SU-DHL-6 (cell line): ENCODE measurements at regions not wholly inside any gene's neighbourhood (a gene's known extent, or its start where the extent isn't known, plus 50 kb on each side); places are given as distances from the start of the nearest gene placed in this dataset.

Experiments used
- H2AFZ ChIP-seq: fragments of 200-600 bp; sonication (generic); 2 replicates; pipeline ENCODE4 v1.6.1; 2014; ENCODE audit warnings: low read depth, mild to moderate bottlenecking, moderate library complexity, mixed read lengths, antibody characterized with exemption, low read length; ENCODE audit not compliant: severe bottlenecking
- H3F3A ChIP-seq: fragments of 200-600 bp; shearing (Covaris generic); 2 replicates; pipeline ENCODE4 v1.6.0; 2016; ENCODE audit warnings: antibody characterized with exemption, mild to moderate bottlenecking; ENCODE audit not compliant: insufficient read depth
- H3K27ac ChIP-seq: fragments of 200-600 bp; sonication (generic); 2 replicates; pipeline ENCODE4 v1.5.1; 2016; ENCODE audit warnings: low read depth, mild to moderate bottlenecking, low read length, moderate library complexity, mixed read lengths
- H3K27me3 ChIP-seq: fragments of 200-600 bp; sonication (generic), shearing (Covaris generic); 2 replicates; pipeline ENCODE4 v1.6.0; 2014; ENCODE audit warnings: mild to moderate bottlenecking, low read length
- H3K36me3 ChIP-seq: fragments of 200-600 bp; sonication (generic); 2 replicates; pipeline ENCODE4 v1.6.1; 2014; ENCODE audit warnings: mild to moderate bottlenecking, low read length, mixed read lengths
- H3K4me2 ChIP-seq: fragments of 300-600, 200-600 bp; shearing (Covaris generic), sonication (generic); 2 replicates; pipeline ENCODE4 v1.6.0; 2014; ENCODE audit warnings: low read length, low read depth, mild to moderate bottlenecking; ENCODE audit not compliant: poor library complexity, severe bottlenecking
- H3K4me3 ChIP-seq: fragments of 200-600 bp; sonication (generic); 2 replicates; pipeline ENCODE4 v1.5.1; 2014; ENCODE audit warnings: antibody characterized with exemption, low read length, mild to moderate bottlenecking, mixed read lengths; ENCODE audit not compliant: insufficient read depth, poor library complexity, severe bottlenecking
- H3K79me2 ChIP-seq: fragments of 200-600 bp; sonication (generic); 2 replicates; pipeline ENCODE4 v1.6.1; 2014; ENCODE audit warnings: mild to moderate bottlenecking, low read length, moderate library complexity; ENCODE audit not compliant: insufficient read depth
- H3K9ac ChIP-seq: fragments of 200-600 bp; sonication (generic); 2 replicates; pipeline ENCODE4 v1.7.0; 2014; ENCODE audit warnings: mild to moderate bottlenecking, low read length
- H3K9me2 ChIP-seq: fragments of 200-600 bp; sonication (generic); replicated peaks from 2 replicates; pipeline ENCODE4 v1.6.1; 2014; ENCODE audit warnings: low read length; ENCODE audit not compliant: insufficient read depth
- H3K9me3 ChIP-seq: fragments of 200-600 bp; sonication (generic); 2 replicates; pipeline ENCODE4 v1.6.1; 2014; ENCODE audit warnings: low read length, mixed read lengths; ENCODE audit not compliant: insufficient read depth
- H4K20me1 ChIP-seq: fragments of 200-600 bp; sonication (generic); 2 replicates; pipeline ENCODE4 v1.6.1; 2014; ENCODE audit warnings: low read depth, mild to moderate bottlenecking, antibody characterized with exemption, low read length, moderate library complexity, mixed read lengths
- EZH2phosphoT487 ChIP-seq: fragments of 200-600 bp; sonication (generic), shearing (Covaris generic); conservative IDR thresholded peaks from 2 replicates; pipeline ENCODE4 v1.6.1; 2018; ENCODE audit warnings: mild to moderate bottlenecking, antibody characterized with exemption, low read length, moderate library complexity, mixed read lengths
- TF ChIP-seq, protein P1 (sequence below): fragments of 200-600 bp; sonication (generic); IDR thresholded peaks from one replicate; pipeline ENCODE4 v1.5.1; 2017; ENCODE audit warnings: antibody characterized with exemption, mild to moderate bottlenecking, low read length, moderate library complexity; ENCODE audit not compliant: insufficient read depth, poor library complexity, severe bottlenecking

DNA sequence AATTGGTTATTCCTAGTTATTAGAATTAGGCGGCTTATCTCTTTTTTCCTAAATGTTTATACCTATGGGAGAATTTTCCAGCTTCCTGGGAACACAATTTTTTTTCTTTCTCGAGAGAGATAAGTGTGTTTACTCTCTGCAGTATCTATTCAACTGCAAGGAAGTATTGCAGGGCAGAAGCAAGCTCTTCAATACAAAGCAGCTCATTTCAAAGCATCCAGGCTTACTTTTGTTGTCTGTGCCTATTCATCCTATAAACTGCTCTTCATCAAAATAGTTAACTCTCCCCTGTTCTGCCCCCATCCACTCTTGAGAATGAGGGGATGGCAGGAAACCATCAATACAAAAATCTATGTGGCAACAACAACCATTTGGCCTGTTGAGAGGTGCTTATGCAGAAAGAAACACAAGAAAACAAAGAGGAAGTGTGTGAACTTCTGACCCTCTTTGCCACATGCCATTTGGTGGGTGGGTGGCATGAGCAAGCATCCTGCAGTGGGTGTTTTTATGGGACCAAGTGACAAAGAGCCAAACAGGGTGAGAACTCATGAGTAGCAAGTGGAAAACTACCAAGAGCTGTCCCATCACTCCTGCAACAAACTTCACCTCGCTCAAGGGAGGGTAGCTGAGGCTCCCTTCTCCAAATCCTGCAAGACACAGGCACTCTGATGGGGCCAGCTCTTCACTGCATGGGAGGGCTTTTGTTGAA lies 50.6 kb upstream of the MRPS6 start:
- no peak overlapping the region for H3K4me2 ChIP-seq
- no peak overlapping the region for H3K9ac ChIP-seq

DNA sequence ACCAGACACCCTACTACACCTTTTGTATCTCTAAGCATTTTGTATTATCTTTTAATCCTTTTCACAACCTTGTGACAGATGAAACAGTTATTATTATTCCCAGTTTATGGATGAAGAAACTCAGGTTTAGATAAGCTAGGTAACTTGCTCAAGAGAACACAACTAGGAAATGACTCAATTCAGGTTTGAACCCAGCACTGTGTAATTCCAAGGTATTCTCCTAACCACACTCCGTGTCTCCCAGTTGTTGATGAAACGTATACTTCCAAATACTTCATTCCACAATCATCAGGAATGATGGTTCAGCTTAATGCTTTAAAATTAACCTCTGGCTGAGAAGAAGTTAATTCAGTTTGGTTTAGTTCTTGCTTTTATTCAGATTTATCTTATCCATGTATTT lies 51.7 kb upstream of the MRPS6 start:
- Histone ChIP-seq H2AFZ (no peak overlapping the region), H4K20me1 (no peaks in the 10 kb centered on the region), H3K9me3 (no peaks in the 10 kb centered on the region), H3K27ac (no peak overlapping the region), H3K9me2 (no peaks in the 10 kb centered on the region), H3K79me2 (no peaks in the 10 kb centered on the region), H3K36me3 (no peaks in the 10 kb centered on the region), H3F3A (no peaks in the 10 kb centered on the region), H3K4me2 (no peak overlapping the region), H3K9ac (no peak overlapping the region), H3K27me3 (no peaks in the 10 kb centered on the region), H3K4me3 (no peak overlapping the region)
- no peak for TF ChIP-seq EZH2phosphoT487
- TF ChIP-seq, protein P1, sequence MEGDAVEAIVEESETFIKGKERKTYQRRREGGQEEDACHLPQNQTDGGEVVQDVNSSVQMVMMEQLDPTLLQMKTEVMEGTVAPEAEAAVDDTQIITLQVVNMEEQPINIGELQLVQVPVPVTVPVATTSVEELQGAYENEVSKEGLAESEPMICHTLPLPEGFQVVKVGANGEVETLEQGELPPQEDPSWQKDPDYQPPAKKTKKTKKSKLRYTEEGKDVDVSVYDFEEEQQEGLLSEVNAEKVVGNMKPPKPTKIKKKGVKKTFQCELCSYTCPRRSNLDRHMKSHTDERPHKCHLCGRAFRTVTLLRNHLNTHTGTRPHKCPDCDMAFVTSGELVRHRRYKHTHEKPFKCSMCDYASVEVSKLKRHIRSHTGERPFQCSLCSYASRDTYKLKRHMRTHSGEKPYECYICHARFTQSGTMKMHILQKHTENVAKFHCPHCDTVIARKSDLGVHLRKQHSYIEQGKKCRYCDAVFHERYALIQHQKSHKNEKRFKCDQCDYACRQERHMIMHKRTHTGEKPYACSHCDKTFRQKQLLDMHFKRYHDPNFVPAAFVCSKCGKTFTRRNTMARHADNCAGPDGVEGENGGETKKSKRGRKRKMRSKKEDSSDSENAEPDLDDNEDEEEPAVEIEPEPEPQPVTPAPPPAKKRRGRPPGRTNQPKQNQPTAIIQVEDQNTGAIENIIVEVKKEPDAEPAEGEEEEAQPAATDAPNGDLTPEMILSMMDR: no peak

More for the DNA sequence above, 50.6 kb upstream of the MRPS6 start:
- no peaks in the 10 kb centered on the region for H3K9me2 ChIP-seq
- H4K20me1 ChIP-seq: no peaks in the 10 kb centered on the region
- H3K79me2 ChIP-seq: no peaks in the 10 kb centered on the region
- H3K27me3 ChIP-seq: no peaks in the 10 kb centered on the region
- no peaks in the 10 kb centered on the region for H3K36me3 ChIP-seq
- TF ChIP-seq, protein P1: no peak
- no peak for TF ChIP-seq EZH2phosphoT487
- H3F3A ChIP-seq: no peaks in the 10 kb centered on the region
- no peaks in the 10 kb centered on the region for H3K9me3 ChIP-seq
- no peak overlapping the region for H3K27ac ChIP-seq
- H3K4me3 ChIP-seq: no peak overlapping the region
- H2AFZ ChIP-seq: no peak overlapping the region

DNA sequence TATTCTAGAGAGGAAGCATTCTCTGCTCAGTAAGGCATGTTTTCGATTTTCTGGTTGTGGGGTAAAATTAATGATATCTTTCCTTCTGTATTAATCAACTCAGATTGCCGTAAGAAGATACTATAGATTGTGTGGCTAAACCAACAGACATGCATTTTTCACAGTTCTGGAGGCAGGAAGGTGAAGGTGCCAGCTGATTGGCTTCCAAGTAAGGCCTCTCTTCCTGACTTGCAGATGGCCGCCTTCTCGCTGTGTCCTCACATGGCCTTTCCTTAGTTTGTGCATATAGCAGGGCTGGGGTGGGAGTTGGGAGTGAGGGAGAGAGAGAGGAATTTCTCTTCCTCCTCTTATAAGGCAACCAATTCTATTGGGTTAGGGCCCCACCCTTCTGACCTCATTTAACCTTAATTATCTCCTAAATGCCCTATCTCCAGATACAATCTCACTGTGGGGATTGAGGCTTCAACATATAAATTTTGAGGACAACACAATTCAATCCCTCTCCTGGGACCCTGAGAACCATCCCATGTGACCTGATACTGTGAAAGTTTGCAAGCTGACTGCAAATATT lies 52.3 kb upstream of the MRPS6 start:
- no peaks in the 10 kb centered on the region for H3F3A ChIP-seq
- H3K36me3 ChIP-seq: no peaks in the 10 kb centered on the region
- H3K9ac ChIP-seq: no peak overlapping the region
- no peaks in the 10 kb centered on the region for H3K9me2 ChIP-seq
- H4K20me1 ChIP-seq: no peaks in the 10 kb centered on the region
- H3K4me2 ChIP-seq: no peak overlapping the region
- no peak overlapping the region for H2AFZ ChIP-seq
- no peak overlapping the region for H3K27ac ChIP-seq
- no peak for TF ChIP-seq EZH2phosphoT487
- TF ChIP-seq, protein P1: no peak
- no peak overlapping the region for H3K4me3 ChIP-seq
- H3K79me2 ChIP-seq: no peaks in the 10 kb centered on the region
- no peaks in the 10 kb centered on the region for H3K27me3 ChIP-seq
- no peaks in the 10 kb centered on the region for H3K9me3 ChIP-seq
